ENCODE measurements at regions not wholly inside any gene's neighbourhood (a gene's known extent, or its start where the extent isn't known, plus 50 kb on each side); places are given as distances from the start of the nearest gene placed in this dataset.
"Not testable (repeated sequence)": the region's sequence is repeated elsewhere in the genome, so short reads cannot be mapped to it uniquely, and the experiment has no call there.

GRCh38 chr10:111634191-111634590 is 549.4 kb downstream of the GPAM start:
- no peak for DNase-seq

GRCh38 chr10:111646021-111646420 is 537.5 kb downstream of the GPAM start:
- DNase-seq, result no peak

GRCh38 chr10:111648046-111648445 is 535.5 kb downstream of the GPAM start:
- no peak for DNase-seq

GRCh38 chr10:111649080-111649479 is 534.5 kb downstream of the GPAM start:
- not testable (repeated sequence) for DNase-seq

- no peak for DNase-seq
These were observed 533.5 kb downstream of the GPAM start for GRCh38 chr10:111650088-111650487.

GRCh38 chr10:111656066-111656465 is 527.5 kb downstream of the GPAM start:
- DNase-seq, result no peak

- no peak for DNase-seq
These were observed 505.8 kb downstream of the GPAM start for GRCh38 chr10:111677759-111678158.

GRCh38 chr10:111686796-111687195 is 496.8 kb downstream of the GPAM start:
- no peak for DNase-seq

- DNase-seq, result no peak
These were observed 484.9 kb downstream of the GPAM start for GRCh38 chr10:111698711-111699110.

GRCh38 chr10:111703986-111704385 is 479.6 kb downstream of the GPAM start:
- no peak for DNase-seq

- DNase-seq, result no peak
These were observed 478.5 kb downstream of the GPAM start for GRCh38 chr10:111705021-111705420.

GRCh38 chr10:111706331-111706730 is 477.2 kb downstream of the GPAM start:
- no peak for DNase-seq

- no peak for DNase-seq
These were observed 476.5 kb downstream of the GPAM start for GRCh38 chr10:111707076-111707475.

GRCh38 chr10:111709603-111710002 is 474.0 kb downstream of the GPAM start:
- no peak for DNase-seq

- DNase-seq, result no peak
These were observed 467.5 kb downstream of the GPAM start for GRCh38 chr10:111716032-111716431.

GRCh38 chr10:111724121-111724520 is 459.4 kb downstream of the GPAM start:
- DNase-seq, result no peak

GRCh38 chr10:111725050-111725449 is 458.5 kb downstream of the GPAM start:
- no peak for DNase-seq

- no peak for DNase-seq
These were observed 451.3 kb downstream of the GPAM start for GRCh38 chr10:111732166-111732785.

- no peak for DNase-seq
These were observed 444.3 kb downstream of the GPAM start for GRCh38 chr10:111739125-111739873.

GRCh38 chr10:111739874-111740139 is 443.8 kb downstream of the GPAM start:
- DNase-seq, result no peak

GRCh38 chr10:111745982-111746381 is 437.6 kb downstream of the GPAM start:
- no peak for DNase-seq

GRCh38 chr10:111747751-111748150 is 435.8 kb downstream of the GPAM start:
- no peak for DNase-seq

GRCh38 chr10:111748184-111748583 is 435.4 kb downstream of the GPAM start:
- DNase-seq, result no peak

GRCh38 chr10:111750165-111750849 is 433.3 kb downstream of the GPAM start:
- no peak for DNase-seq
